Fibroblast of skin of scalp (primary cell): ENCODE measurements at regions not wholly inside any gene's neighbourhood (a gene's known extent, or its start where the extent isn't known, plus 50 kb on each side); places are given as distances from the start of the nearest gene placed in this dataset.
A peak's percentile ranks its signal among the peaks of the same experiment; 100 is the strongest.
"Not testable (repeated sequence)": the region's sequence is repeated elsewhere in the genome, so short reads cannot be mapped to it uniquely, and the experiment has no call there.

Experiments used
- DNase-seq: peaks from one replicate; pipeline ENCODE4 v3.0.0-alpha.2; 2013

DNA sequence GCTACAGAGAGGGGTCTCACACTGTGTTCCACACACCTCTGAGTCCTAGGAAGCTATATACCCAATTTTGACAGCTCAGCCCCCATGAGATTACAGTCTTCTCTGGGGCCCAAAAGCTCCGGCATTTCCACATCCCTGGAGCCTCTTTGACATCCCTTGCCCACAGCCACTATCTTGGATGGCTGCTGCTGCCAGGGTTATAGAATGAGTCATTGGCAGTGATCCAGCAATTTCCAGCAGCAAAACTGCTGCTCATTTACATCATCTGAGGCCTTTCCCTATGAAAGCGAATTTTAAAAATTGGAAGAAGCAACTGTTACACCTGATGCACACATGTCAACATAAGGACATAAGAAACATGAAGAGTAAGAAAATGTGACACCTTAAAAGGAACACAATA is 590.7 kb downstream of the MEI4 start:
- DNase-seq, result peak; percentile 68

DNA sequence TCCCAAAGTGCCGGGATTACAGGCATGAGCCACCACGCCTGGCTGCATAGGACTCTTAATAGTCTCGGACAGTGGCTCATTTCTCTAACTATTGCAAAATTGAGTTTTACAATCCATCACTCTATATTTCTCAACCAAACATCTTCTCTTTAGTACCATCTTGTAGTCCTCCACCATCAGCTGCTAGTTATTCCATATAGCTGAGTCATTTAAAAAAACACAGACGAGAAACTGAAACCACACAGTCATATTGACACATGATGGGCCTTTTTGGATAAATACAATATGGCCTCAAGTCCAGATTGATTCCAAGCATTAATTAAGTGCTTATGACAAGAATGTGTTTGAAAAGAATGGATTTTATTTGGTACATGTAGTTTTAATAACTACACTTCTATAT is 599.1 kb downstream of the MEI4 start:
- peak; percentile 51 for DNase-seq

DNA sequence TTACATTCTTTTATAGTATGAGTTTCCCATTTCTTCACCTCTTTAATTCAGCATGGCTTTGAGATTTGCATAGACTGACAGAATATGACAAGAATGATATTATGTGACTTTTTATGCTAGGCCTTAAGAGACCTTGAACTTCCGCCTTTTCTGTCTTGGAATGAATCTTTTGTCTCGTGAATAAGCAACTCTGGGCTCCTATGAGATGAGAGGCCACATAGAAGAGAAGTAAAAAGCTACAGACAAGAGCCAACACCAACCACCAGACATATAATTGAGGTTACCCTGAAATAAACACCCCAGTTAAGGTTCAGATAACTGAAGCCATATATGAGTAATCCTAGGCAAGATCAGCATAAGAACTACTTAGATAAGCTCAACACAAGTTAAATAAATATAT is 600.8 kb downstream of the MEI4 start:
- DNase-seq, result no peak

DNA sequence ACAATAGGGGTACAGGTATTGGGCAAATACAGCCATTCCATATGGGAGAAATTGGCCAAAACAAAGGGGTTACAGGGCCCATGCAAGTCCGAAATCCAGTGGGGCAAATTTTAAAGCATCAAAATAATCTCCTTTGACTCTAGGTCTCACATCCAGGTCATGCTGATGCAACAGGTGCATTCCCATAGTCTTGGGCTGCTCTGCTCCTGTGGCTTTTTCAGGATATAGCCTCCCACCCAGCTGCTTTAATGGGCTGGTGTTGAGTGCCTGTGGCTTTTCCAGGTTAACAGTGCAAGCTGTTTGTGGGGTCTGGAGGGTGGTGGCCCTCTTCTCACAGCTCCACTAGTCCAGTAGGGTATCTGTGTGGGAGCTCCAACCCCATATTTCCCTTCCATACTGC is 607.1 kb downstream of the MEI4 start:
- DNase-seq, result no peak

DNA sequence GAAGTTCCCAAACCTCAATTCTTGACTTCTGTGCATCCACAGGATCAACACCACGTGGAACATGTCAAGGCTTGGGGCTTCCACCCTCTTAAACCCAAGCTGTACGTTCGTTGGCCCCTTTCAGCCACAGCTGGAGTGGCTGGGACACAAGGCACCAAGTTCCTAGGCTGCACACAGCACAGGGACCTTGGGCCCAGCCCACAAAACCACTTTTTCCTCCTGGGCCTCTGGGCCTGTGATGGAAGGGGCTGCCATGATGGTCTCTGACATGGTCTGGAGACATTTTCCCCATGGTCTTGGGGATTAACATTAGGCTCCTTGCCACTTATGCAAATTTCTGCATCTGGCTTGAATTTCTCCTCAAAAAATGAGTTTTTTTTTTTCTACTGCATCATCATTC is 606.9 kb upstream of the IRAK1BP1 start:
- not testable (repeated sequence) for DNase-seq

DNA sequence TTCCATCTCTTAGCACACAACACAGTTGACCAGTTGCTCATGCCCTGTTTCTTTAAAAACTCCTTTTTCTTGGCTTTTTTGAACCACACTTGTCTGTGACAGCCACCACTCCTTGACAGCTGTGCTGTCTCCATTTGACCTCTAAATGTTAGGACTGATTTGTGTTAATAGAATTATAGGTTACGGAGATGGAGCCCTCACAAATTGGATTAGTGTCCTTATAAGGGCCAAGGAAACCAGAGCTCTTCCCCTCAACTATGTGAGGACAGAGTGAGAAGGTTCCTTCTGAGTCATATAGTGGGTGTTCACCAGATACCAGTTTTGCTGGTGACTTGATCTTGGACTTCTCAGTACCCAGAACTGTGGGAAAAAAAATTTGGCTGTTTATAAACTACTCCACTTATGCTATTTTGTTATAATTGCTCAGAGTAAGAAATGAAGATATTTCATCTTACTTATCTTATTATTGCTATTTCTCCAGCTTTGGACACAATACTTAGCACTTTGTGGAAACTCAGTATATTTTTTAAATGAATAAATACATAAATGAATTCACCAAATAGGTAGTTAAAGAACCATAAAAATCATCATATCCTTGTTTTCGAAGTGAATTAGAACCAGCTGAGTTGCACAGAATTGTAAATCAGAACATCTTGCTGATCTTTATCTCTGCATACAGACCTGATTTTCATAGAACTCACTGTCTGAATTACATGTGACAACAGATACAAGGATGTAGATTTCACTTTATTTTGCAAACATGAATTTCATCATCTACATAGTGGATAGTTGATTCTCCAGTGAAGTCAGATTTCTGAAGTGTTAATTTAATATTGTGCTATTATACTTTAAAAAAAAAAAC is 598.5 kb upstream of the IRAK1BP1 start:
- DNase-seq, result no peak

DNA sequence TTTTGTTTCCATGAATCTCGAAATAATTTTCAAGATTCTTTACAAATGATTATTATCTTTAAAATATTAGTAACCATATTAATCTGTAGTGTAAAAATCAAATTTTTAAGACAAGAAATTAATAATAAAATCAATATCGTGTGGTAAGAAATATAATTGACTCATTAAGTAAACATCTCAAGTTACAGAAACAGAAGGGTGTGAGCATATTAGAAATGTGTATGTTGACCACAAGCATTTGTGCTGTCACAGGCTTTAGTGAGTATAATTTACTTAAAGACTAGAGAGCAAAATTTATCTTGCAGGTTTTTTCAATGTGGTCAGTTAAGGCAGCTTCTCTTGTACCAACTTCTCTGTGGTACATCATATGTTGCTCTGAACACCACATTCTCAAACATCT is 566.5 kb upstream of the IRAK1BP1 start:
- no peak for DNase-seq

DNA sequence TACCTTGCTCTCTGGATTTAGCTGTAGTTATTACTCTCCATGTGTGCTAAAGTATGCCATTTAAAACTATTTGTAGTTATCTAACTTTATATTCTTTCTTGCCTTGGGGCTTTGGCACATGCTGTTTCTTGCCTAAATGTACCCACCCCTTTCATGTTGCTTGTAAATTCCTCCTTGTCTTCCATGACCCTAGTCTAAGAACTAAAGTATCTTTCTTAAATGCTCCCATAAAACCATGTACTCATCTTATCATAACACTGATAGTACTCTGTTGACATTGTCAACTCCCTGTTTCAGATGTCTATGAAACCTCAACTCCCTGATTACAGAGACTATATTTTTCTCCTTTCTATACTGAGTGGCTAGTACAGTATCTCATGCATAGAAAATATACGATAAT is 564.9 kb upstream of the IRAK1BP1 start:
- DNase-seq, result no peak

DNA sequence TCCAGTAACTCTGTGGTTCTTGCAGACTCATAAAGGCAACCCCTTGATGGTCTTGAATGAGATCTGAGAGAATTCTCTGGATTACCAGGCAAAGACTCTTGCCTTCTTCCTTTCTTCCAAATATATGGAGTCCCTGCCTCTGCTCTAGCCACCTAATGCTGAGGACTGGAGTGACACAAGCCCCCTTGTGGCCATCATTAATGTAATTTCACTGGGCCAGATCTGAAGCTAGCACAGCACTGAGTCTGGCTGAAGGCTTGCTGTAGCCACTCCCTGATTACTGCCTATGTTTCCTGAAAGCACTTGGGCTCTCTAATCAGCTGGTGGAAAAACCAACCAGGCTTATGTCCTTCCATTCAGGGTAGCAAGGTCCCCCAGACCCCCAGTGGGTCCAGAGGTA is 559.3 kb upstream of the IRAK1BP1 start:
- DNase-seq, result no peak

DNA sequence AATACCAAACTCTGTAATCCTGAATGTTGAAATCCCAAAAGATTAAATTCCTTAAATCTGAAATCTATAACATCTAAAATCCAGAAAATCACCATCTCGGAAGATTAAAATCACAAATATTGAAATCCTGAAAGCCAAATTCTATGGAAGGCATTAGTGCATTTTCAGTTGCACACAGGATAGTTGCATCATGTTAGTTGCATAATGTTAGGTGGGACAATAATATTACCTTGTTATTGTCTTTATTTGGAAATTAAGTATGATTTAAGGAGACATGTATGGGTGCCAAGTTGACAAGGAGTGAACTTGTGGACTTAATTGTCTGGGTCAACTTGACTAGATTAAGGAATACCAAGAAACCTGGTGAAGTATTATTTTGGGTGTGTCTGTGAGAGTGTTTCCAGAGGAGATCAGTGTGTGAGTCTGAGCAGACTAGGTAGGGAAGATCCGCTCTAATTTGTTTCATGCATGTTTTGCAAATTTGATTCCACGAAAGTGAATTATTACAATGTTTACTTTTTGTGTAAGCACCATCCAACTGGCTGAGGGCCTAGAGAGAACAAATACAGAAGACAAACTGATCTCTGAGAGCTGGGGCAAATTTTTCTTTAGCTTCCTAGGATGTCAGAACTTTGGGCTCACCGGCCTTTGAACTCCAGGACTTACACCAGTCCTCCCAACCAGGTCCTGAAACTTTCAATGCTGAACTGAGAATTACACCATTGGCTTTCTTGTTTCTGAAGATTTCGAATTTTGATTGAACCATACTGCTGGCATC is 545.1 kb upstream of the IRAK1BP1 start:
- no peak for DNase-seq

DNA sequence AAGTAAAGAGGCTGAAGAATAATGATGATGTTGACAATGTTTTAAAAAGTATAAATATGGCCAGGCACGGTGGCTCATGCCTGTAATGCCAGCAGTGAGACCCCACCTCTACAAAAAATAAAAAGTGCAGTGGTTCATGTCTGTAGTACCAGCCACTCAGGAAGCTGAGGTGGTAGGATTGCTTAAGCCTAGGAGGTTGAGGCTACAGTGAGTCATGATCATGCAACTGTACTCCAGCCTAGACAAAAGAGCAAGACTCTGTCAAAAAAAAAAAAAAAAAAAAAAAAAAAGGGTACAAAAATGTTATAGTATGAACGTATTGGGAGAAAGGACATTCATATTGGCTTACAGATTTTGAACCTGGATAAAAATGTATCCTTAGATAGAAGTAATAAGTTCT is 543.1 kb upstream of the IRAK1BP1 start:
- no peak for DNase-seq

DNA sequence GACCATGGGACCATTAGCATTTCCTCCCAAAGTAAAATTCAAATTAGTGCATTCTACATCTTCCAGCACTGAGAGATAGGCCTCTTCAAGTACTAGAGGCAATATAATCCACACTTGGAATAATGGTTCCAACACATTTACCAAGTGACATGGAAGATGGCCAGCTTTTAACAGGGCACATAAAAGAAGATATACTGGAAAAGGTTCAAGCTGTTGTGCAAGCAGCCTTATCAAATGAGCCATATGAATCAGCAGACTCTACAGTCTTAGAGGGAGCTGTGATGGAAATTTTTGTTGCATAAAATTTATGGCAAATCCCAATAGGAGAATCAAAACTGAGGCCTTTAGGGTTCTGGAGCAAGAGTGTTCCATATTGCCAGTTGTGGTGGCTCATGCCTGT is 526.6 kb upstream of the IRAK1BP1 start:
- DNase-seq, result no peak

DNA sequence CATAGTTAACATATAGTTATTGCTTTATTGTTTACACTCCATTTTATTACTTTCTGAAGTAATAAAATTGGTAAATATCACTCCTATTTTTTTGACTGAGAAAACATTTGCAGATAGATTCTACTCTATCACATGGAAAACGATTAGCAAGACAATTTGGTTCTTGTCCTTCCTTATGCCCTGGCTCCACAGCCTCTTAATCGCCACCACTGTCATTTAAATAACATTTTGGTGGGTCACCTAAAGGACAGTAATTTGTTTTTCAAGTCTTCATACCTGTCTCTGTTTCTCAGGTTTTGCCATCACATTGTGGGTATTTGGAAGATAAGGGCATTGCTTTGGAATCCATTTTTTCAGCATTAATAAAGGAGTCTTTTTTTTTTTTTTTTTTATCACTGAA is 521.5 kb upstream of the IRAK1BP1 start:
- no peak for DNase-seq

DNA sequence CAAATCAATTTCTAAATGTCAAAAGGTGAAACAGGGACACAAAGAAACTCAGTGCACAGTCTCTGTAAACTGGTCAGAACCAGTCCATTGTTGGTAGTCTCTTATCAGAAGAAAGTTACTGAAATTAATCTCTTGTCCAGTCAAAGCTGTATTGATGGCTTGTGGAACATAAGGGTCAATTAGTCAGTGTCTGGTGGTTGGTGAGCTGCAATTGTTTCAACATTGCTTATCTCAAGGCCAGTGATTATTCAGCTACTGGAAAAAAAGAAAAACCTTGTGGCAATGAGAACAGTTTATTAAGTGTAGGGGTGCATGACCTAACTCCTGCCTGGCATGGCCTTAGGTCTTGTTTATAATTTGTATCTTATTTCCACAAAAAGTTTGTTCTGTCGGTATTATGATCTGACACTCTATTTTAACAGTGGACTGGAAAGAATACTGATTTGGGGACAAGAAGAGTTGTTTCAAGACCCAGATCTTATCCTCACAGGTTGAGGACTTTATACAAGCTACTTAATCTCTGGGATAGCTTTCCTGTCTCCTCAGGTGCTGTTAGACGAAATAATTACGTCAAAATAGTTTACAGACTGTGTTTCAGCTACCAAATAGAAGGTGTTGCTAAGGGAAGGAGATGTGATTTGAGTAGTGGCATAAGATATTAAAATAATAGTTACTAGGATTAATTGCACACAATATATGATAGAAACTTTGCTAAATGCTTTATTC is 520.0 kb upstream of the IRAK1BP1 start:
- no peak for DNase-seq

DNA sequence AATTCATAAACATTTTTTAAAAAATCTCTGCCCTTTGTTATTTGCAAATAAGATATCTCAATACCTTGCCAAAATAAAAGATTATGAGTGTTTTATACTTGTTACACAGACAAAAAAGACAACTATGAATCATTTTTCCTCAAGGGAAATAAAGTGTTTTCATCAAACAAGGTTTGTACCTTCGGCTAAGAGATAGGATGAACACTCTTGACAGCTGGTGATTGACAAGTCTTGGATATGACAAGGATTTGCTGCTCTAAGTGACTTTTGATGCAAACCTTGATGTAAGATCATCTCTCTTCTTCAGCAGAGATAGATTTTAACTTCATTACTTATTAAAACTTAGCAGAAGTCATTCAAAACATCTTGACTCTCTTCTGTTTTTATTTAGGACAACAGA is 514.3 kb upstream of the IRAK1BP1 start:
- DNase-seq, result no peak

DNA sequence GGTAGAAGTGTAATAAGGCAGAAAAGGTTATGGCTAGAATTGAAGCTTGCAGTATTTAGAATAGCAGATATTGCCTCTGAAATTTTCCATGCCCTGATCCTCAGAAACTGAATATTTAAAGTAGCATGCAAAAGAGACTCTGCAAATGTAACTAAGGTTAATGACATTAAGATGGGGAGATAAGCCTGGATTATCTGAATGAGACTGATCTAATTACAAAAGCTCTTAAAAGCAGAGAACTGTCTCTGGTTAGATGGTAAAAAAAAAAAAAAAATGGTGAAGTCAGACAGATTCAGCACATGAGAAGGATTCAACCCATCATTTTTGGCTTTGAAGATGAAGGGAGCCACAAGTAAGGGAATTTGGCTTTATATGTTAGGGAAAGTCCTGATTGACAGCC is 503.7 kb upstream of the IRAK1BP1 start:
- no peak for DNase-seq

DNA sequence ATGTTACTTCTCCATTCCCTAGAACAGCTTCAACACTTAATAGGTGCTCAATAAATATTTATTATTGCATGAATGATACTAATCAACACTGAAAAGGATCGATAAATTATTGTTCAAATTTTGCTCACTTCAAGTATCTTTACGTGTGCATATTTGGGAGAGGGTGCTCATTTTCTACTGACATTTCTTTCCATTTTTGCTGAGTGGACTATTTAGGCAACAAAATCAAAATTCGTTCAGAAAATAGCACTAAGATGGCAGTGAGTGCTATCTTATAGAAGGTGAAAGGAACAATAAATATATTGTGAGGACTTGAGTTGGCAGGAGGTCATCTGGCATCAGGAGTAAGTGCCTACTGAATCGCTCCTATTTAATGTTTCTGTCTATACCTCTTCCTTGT is 501.9 kb upstream of the IRAK1BP1 start:
- no peak for DNase-seq

DNA sequence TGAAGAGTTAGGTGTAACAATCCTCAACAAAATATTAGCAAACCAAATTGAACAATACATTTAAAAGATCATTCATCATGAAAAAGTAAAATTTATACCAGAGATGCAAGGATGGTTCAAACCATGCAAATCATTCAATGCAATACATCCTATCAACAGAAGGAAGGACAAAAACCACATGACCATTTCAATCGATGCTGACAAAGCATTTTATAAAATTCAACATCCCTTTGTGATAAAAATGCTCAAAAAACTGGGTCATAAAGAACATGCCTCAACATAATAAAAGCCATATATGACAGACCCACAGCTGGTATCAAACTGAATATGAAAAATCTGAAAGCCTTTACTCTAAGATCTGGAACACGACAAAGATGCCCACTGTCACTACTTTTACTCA is 490.3 kb upstream of the IRAK1BP1 start:
- no peak for DNase-seq

DNA sequence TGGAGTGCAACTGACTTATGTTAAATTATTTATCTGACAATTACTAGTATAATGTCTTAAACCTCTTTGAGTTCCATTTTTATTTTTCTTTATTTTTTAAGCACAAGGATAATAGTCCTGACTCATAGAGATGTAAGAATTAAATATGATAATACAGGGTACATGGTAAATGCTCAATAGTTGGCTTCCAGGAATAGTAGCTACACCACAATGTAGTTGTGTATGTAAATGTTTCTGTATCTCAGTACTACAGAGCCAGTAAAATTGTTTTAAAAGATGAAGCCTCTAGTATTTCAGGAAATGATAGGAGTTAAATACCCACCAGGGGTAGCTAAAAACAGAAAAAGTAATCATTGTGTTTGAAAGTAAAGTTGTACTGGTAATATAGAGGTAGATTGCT is 487.4 kb upstream of the IRAK1BP1 start:
- DNase-seq, result no peak

DNA sequence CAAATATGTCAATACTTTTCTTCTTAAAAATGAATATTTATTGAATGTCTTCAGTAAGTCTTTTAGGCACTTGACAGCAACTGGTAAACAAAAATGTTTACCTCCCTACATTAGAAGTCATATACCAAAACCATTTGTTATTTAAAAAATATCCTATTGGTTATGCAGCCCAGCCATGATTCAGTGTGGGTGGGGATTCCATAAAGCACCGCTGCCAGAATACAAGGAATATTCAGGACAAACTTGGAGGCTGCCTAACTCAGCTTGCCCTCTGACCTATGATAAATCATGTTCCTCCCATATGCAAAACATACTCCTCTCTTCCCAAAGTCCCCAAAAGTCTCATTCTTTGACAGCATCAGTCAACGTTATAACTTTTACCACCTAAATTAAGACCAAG is 486.8 kb upstream of the IRAK1BP1 start:
- no peak for DNase-seq

DNA sequence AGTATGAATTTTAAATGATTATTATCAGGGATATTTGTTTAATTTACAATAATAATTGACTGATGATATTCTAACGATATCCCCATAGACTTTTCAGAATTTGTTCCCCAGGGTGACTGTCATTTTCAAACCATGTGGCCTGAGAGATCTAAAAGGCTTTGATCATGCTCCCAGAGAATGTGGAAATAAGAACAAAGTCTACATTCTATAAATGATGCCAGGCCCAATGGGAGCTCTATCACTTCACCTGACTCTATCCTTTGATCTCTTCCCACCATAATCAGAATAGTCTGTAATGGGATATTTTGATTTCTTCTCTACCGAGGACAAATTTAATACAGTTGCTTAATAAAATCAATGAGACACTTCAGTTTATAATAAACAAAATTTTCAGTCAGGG is 483.4 kb upstream of the IRAK1BP1 start:
- no peak for DNase-seq

DNA sequence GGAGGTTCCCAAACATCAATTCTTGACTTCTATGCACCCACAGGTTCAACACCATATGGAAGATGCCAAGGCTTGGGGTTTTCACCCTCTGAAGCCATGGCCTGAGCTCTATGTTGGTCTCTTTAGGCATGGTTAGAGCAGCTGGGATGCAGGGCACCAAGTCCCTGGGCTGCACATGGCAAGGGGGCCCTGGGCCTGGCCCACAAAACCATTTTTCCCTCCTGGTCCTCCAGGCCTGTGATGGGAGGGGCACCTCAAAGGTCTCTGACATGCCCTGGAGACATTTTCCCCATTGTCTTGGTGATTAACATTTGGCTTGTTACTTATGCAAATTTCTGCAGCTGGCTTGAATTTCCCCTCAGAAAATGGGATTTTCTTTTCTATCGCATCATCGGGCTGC is 480.5 kb upstream of the IRAK1BP1 start:
- not testable (repeated sequence) for DNase-seq

DNA sequence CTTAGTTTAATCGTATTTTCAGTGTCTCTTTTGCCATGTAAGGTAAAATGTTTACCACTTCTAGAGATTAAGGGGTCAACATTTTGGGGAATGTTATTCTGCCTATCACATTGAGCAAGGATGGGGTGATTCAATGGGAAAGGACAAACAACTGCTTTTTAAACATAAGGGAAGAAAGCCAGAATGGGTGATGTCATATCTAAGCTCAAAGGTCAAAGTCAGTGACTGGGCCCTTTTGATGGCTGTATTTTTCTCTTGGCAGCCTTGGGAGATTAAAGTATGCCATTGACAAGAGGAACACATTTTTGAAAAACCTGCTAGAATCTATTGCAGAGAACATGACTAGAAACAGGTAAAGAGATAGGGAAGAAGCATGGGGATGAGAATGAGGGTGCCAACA is 477.3 kb upstream of the IRAK1BP1 start:
- DNase-seq, result no peak

DNA sequence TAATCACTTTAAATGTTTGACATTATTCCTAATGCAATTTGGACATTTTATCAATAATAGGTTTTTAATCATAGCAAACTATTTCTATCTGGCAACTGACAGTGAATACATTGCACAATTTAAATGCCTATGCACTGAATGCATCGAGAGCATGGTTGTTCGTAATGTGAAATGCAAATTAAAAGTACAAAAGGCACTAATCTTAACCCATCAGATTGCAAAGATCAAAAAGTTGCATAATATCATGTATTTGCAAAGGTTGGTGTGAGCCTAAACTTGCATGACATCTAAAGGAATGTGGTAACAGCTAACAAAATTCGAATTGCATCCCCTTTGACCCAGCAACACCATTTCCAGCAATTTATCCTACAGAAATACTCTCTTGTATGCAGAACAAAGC is 469.9 kb upstream of the IRAK1BP1 start:
- DNase-seq, result no peak
